LNCAP (cell line): ENCODE measurements at regions not wholly inside any gene's neighbourhood (a gene's known extent, or its start where the extent isn't known, plus 50 kb on each side); places are given as distances from the start of the nearest gene placed in this dataset.

Source experiments
- TF ChIP-seq, protein P1 (sequence below): fragments of 450-650 bp; IDR thresholded peaks from 2 replicates; pipeline ENCODE4 v1.5.1; 2017; ENCODE audit warnings: mild to moderate bottlenecking

DNA sequence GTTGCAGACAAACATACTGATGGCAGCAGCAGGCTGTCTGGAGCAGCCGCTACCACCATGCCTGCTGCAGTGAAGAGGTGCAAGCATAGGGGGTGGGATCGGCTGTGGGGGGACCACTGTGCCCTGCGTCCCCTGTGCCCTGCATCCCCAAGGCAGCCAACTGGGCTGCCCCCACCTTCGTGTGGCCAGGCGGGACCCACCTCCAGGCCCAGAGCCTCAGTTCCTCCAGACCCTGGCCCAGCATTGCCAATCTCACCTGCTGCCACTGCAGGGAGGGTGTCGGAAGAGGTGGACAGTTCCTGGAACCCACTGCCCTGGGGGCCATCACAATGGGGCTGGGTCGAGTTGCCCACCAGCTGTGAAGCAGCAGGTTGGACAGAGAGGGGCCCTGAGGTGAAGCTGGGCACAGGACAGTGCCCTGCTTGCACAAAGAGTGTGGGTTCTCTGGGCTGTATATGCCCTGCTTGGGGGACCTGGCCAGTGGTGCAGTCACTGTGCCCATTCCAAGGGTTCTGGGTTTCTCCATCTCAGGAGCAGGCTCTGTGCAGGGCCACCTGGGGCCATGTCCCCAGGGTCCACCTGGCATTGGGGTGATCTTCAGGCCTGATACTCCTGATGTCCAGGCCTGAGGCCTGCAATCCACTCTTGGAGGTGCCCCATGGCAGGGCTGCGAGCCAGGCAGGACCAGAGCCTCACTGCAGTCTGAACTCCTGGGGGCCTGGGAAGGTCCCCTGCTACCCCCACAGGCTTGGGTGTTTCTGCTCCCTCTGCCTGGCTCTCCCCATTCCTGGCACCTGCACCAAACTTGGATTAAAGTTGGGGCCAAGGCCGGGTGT lies 261.4 kb upstream of the NRIP1 start:
- TF ChIP-seq, protein P1, sequence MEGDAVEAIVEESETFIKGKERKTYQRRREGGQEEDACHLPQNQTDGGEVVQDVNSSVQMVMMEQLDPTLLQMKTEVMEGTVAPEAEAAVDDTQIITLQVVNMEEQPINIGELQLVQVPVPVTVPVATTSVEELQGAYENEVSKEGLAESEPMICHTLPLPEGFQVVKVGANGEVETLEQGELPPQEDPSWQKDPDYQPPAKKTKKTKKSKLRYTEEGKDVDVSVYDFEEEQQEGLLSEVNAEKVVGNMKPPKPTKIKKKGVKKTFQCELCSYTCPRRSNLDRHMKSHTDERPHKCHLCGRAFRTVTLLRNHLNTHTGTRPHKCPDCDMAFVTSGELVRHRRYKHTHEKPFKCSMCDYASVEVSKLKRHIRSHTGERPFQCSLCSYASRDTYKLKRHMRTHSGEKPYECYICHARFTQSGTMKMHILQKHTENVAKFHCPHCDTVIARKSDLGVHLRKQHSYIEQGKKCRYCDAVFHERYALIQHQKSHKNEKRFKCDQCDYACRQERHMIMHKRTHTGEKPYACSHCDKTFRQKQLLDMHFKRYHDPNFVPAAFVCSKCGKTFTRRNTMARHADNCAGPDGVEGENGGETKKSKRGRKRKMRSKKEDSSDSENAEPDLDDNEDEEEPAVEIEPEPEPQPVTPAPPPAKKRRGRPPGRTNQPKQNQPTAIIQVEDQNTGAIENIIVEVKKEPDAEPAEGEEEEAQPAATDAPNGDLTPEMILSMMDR, result no peak

DNA sequence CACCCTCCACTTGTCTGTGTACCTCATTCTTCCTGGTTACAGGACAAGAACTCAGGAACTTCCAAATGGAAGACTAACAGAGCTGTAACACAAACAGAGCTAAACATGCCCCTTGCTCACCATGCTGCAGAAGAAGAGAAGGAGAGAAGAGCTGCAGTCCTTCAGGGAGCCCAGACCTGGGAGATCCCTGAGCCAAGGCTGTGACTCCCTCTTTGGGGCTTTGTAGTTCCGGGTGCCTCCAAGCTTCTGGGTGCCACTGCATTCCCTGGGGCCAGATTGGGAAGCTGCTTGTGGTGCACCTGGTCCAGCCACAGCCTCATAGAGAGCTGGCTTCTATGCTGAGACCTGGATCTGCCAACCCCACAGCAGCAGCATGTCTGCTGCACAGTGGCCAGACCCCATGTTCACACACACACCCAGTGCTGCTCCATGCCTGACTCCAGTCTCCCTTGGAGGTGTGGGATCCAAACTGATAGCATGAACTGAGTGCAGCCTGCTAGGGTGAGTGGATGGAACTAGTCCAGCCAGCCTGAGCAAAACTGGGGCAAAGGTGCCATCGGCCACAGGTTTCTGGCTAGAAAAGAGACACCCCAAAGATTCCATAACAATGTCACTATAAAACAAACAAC lies 263.0 kb upstream of the NRIP1 start:
- TF ChIP-seq, protein P1, result no peak

DNA sequence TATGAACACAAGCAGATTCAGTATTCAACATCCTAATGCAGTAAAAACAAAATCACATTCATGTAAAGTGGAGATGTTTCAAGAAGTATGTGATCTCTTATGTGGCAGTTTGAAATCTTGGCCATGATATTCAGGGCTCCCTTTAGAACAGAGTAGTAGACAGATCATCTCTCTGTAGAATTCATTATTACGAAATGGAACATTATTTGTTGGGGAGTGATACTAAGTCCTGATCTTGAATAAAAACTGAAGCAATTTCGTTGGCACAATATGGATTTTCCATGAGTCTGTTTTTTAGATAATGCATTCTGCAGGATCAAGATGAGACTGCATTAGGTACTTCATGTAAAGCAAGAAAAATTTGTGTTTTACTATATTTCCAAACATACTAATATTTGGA lies 264.4 kb upstream of the NRIP1 start:
- TF ChIP-seq, protein P1, result no peak

DNA sequence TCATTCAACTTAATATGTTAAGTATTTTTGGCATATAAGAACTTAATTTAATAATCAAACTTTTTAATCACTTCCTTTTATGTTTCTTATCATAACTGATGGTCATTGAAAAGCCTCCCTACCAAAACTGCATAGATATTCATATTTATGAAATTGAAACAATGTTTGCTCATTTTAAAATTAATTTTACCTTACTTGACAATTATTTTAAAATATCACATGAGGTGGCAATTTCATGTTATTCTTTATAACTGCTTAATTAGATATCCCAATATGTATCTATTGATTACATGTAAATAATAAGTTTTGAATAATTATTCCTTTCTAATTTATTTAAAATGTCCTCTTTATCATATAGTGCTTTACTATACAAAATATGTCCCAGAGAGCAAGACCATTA lies 266.1 kb upstream of the NRIP1 start:
- TF ChIP-seq, protein P1, result no peak

DNA sequence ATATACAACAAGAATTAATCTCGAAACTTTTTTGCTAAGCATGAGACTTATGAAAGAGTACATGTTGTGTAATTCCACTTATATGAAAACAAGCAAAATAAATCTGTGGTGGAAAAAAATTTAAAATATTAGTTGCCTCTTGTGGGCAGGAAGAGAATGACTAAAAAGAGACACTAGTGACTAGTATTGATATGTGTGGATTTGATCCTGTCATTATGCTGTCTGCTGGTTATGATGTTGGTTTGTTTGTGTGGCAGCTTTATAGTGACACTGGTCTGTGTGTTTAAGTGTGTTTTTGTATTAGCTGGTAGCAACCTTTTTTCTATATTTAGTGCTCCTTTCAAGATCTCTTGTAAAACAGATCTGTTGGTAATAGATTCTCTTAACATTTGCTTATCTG lies 267.8 kb upstream of the NRIP1 start:
- TF ChIP-seq, protein P1, result no peak

DNA sequence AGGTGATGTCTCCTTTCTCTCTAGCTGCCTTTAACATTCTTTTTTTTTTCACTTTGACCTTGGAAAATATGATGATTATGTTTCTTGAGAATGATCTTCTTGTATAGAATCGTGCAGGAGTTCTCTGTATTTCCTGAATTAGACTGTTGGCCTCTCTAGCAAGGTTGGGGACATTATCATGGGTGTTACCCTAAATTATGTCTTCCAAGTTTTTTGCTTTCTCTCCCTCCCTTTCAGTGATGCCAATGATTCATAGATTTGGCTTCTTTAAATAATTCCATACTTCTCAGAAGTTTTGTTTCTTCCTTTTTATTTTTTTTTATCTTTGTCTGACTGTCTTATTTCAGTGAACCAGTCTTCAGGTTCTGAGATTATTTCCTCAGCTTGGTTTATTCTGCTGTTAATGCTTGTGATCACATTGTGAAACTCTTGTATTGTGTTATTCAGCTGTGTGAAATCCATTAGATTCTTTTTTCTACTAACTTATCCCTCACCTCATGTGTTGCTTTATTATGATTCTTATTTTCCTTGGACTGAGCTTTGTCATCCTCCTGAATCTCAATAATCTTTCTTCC lies 268.4 kb upstream of the NRIP1 start:
- TF ChIP-seq, protein P1, result no peak

DNA sequence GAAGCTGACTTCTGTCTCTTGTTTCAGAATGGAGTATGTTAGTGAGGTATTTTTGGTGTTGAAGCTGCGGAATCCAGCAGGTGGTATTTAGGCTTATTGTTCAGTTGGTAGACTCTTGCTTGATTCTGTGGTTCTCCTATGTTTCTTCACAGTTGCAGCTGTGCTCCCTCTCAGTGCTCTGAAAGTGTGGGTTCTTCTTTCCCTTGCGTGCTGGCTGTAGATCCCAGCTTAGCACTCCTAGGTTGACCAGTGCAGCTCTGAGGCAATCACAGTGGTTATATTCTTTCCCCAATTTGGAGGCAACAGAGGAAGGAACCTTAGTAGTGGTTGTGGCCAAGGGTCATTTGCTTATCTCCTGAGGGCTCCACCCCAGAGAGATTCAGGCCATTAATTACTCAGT lies 269.2 kb upstream of the NRIP1 start:
- TF ChIP-seq, protein P1, result no peak
